Activated CD8-positive, alpha-beta memory T cell treated with anti-CD3 and anti-CD28 coated beads for 1 hour (primary cell): ENCODE measurements at regions not wholly inside any gene's neighbourhood (a gene's known extent, or its start where the extent isn't known, plus 50 kb on each side); places are given as distances from the start of the nearest gene placed in this dataset.
"Not testable (repeated sequence)": the region's sequence is repeated elsewhere in the genome, so short reads cannot be mapped to it uniquely, and the experiment has no call there.

Experiments used
- DNase-seq, 2 donors: peaks; one replicate each; pipeline ENCODE4 v3.0.0-alpha.2; 2020; ENCODE audit warnings: low read depth in 1 of 2; ENCODE audit errors: extremely low read depth in 1 of 2

GRCh38 chr2:144941743-144942488, 422.0 kb upstream of the ZEB2 start:
- DNase-seq: no peak

GRCh38 chr2:144939590-144939989, 419.7 kb upstream of the ZEB2 start:
- no peak for DNase-seq

- no peak for DNase-seq
These were observed 418.2 kb upstream of the ZEB2 start for GRCh38 chr2:144937910-144938709.

GRCh38 chr2:144937066-144937465, 417.1 kb upstream of the ZEB2 start:
- no peak for DNase-seq

GRCh38 chr2:144936442-144936841, 416.5 kb upstream of the ZEB2 start:
- DNase-seq: no peak

- no peak for DNase-seq
These were observed 415.8 kb upstream of the ZEB2 start for GRCh38 chr2:144935736-144936135.

GRCh38 chr2:144935191-144935590, 415.3 kb upstream of the ZEB2 start:
- no peak for DNase-seq

- DNase-seq: no peak
These were observed 412.0 kb upstream of the ZEB2 start for GRCh38 chr2:144931960-144932359.

- no peak for DNase-seq
These were observed 411.6 kb upstream of the ZEB2 start for GRCh38 chr2:144931480-144931879.

- DNase-seq: no peak
These were observed 407.5 kb upstream of the ZEB2 start for GRCh38 chr2:144927429-144927828.

GRCh38 chr2:144925886-144926285, 406.0 kb upstream of the ZEB2 start:
- DNase-seq: no peak

- no peak for DNase-seq
These were observed 404.9 kb upstream of the ZEB2 start for GRCh38 chr2:144924827-144925226.

- DNase-seq: no peak
These were observed 402.6 kb upstream of the ZEB2 start for GRCh38 chr2:144922519-144922918.

- no peak for DNase-seq
These were observed 401.0 kb upstream of the ZEB2 start for GRCh38 chr2:144920755-144921530.

GRCh38 chr2:144914622-144915318, 394.9 kb upstream of the ZEB2 start:
- no peak for DNase-seq

GRCh38 chr2:144914113-144914512, 394.2 kb upstream of the ZEB2 start:
- no peak for DNase-seq

- no peak for DNase-seq
These were observed 392.3 kb upstream of the ZEB2 start for GRCh38 chr2:144912206-144912605.

- no peak for DNase-seq
These were observed 386.0 kb upstream of the ZEB2 start for GRCh38 chr2:144905956-144906355.

GRCh38 chr2:144904612-144905011, 384.7 kb upstream of the ZEB2 start:
- DNase-seq: no peak

- DNase-seq: not testable (repeated sequence)
These were observed 383.1 kb upstream of the ZEB2 start for GRCh38 chr2:144903045-144903444.

GRCh38 chr2:144901386-144901785, 381.5 kb upstream of the ZEB2 start:
- not testable (repeated sequence) for DNase-seq
